ENCODE measurements at regions not wholly inside any gene's neighbourhood (a gene's known extent, or its start where the extent isn't known, plus 50 kb on each side); places are given as distances from the start of the nearest gene placed in this dataset.

DNA sequence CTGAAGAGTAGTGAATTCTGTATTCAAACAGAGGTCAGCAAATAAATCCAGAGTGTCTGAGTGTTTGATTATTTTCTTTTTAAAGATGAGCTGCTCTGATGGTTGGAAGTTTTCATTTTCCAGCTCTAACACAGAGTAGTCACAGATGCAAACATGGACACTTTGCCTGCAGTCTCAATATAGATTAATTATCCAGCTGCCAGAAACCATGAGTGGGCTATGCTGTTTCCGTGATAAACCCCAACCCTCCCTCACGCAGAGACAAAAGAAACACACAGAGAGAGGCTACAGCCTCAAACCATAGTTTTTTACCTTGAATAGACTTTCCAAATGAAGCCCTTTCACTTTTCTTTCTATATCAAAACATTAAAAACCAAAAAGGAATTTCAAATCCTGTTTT is 884.7 kb downstream of the DIAPH3 start:
- TF ChIP-seq CTCF (IDR thresholded peaks at IDR 0.05; ENCODE audit: insufficient read depth, low read length) (no peak), POLR2AphosphoS5 (IDR thresholded peaks at IDR 0.05; ENCODE audit: low read depth) (no peak)

All from HL-60 (cell line).